ENCODE measurements at regions not wholly inside any gene's neighbourhood (a gene's known extent, or its start where the extent isn't known, plus 50 kb on each side); places are given as distances from the start of the nearest gene placed in this dataset.

DNA sequence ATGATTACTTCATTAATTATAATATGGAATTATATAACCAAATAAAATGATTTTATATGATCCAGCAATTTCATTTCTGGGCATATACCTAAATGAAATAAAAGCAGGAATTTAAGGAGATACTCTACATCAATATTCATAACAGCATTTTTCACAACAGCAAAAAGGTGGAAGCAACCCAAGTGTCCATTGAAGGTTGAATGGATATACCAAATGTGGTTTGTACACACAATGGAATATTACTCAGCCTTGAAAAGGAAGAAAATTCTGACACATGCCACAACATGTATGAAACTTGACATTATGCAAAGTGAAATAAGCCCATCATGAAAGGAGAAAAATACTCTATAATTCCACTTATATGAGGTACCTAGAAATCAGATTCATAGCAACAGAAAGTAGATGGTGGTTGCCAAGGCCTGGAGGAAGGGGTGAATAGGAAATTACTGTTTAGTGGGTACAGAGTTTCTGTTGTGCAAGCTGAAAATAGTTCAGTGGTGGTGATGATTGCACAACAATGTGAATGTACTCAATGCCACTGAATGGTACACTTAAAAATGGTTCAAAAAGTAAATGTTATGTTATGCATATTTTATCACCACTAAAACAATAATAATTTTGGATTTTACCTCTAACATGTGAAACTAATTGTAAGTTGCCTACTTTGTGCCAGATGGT, 471.5 kb downstream of the SPRY1 start:
- intact Hi-C loops (cut with micrococcal nuclease): no loop called here
- H3K27me3 ChIP-seq (ENCODE audit: control insufficient read depth in 2 of 2, insufficient read depth in 2 of 2, low read length in 2 of 2): no peaks in the 10 kb centered on the region
- ATAC-seq (no peak), DNase-seq (no peak)
- no peak overlapping the region for H3K27ac Mint-ChIP-seq
- peaks cover 0 to 6% (median 0%) of the 10 kb centered on the region in 11 donors for H3K9me3 Mint-ChIP-seq
- ChIA-PET POLR2A (interaction anchor here (0.7 kb wide), 1 partner anchor 1458 kb away, joined by 5 read pairs; no protein-coding TSS in a partner anchor), CTCF (no interaction called here)
- H3K27ac ChIP-seq (ENCODE audit: low read depth, low read length): no peak overlapping the region
- H3K9me3 ChIP-seq (ENCODE audit: control insufficient read depth in 2 of 3, low read length in 3 of 3): no peaks in the 10 kb centered on the region
- no peaks in the 10 kb centered on the region for H3K27me3 Mint-ChIP-seq
- H3K4me1 ChIP-seq (ENCODE audit: control insufficient read depth in 2 of 2, insufficient read depth in 2 of 2, low read length in 2 of 2): no peaks in the 10 kb centered on the region
- H3K36me3 ChIP-seq (ENCODE audit: control insufficient read depth in 2 of 3, insufficient read depth in 3 of 3, low read length in 3 of 3): no peaks in the 10 kb centered on the region
- H3K4me3 Mint-ChIP-seq: no peak overlapping the region
- no peaks in the 10 kb centered on the region for H3K36me3 Mint-ChIP-seq
- no peak overlapping the region for H3K4me3 ChIP-seq (ENCODE audit: low read length)
- no peaks in the 10 kb centered on the region for H3K4me1 Mint-ChIP-seq

DNA sequence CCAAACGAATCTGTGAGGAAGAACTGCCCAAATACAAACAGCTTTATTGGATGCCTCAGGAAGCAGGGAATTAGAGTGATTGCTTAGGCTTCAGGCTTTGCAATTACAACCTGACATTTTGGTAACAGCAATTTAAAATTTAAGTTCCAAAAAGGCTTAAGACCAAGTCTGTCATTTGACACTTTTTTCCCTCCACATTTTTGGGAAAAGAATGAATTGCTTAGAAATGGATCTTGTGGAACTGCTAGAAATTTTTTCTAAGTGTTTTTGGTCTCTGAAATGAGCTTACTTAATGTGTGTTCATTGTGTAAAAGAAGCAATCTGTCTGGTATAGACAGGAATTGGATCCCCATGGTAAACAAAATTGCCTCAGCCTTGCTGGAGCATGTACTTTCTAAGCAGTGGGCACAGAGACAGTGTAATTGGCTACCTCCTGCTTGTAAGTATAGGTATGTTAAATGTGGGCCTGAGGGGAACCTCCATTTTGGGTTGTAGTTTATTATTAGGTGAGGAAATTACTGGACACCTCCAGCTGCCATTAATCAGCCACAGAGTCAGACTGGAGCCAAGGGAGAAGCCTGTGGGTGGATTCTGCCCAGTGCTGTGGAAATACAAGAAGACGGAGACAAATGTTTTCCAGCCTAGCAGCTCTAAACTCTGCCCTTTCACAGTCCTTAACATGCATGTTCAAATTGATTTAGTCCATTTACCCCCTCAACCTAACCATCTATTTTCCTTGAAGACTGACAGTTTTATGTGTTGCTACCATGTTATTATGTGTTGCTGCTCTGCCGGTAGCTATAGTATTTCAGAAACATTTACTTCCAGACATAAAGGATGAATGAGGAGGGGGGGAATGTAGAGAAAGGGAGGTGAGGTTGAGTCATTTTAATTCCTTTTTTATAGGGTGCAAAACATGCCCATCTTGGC, 473.0 kb downstream of the SPRY1 start:
- ChIA-PET CTCF (no interaction called here), POLR2A (no interaction called here)
- H3K27ac ChIP-seq (ENCODE audit: low read depth, low read length): no peak overlapping the region
- H3K27me3 Mint-ChIP-seq: no peaks in the 10 kb centered on the region
- intact Hi-C loops (cut with micrococcal nuclease): no loop called here
- H3K9me3 ChIP-seq (ENCODE audit: control insufficient read depth in 2 of 3, low read length in 3 of 3): no peaks in the 10 kb centered on the region
- no peaks in the 10 kb centered on the region for H3K36me3 ChIP-seq (ENCODE audit: control insufficient read depth in 2 of 3, insufficient read depth in 3 of 3, low read length in 3 of 3)
- H3K9me3 Mint-ChIP-seq: peaks cover 0 to 6% (median 0%) of the 10 kb centered on the region in 11 donors
- ATAC-seq (no peak), DNase-seq (no peak)
- no peak overlapping the region for H3K4me3 ChIP-seq (ENCODE audit: low read length)
- no peak overlapping the region for H3K4me3 Mint-ChIP-seq
- H3K27me3 ChIP-seq (ENCODE audit: control insufficient read depth in 2 of 2, insufficient read depth in 2 of 2, low read length in 2 of 2): no peaks in the 10 kb centered on the region
- H3K4me1 Mint-ChIP-seq: no peaks in the 10 kb centered on the region
- H3K27ac Mint-ChIP-seq: no peak overlapping the region
- H3K4me1 ChIP-seq (ENCODE audit: control insufficient read depth in 2 of 2, insufficient read depth in 2 of 2, low read length in 2 of 2): no peaks in the 10 kb centered on the region
- no peaks in the 10 kb centered on the region for H3K36me3 Mint-ChIP-seq

DNA sequence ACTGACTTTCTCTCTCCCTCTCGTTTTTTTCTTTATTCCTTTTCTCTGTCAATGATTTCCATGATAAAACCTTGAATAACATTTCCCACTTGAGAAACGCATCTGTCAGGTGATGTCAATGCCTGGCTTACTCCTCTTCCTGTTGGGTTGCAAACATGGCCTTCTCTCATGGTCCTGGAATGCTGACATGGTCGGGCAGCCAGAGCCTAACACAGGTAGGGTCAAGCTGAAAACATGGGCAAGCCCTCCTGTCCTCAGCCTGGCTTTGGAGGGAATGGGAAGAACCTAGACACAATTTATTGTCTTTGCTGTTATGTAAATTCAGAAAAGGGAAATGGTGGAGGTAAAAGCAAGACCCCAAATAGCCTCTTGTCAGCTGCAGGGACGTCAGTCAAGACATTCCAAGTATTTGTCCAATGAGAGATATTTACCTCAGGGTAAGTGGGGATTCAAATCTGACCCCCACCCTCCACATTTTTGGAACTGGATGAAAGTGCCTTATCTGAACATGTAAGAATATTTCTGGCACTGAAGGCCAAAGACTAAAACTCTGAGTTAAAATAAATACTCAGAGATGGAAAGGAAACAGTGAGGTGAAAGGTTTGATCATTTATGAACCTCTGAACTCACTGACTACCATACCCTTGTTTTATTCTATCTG, 473.8 kb downstream of the SPRY1 start:
- CTCF ChIA-PET: no interaction called here
- no peaks in the 10 kb centered on the region for H3K27me3 Mint-ChIP-seq
- no peak for ATAC-seq

DNA sequence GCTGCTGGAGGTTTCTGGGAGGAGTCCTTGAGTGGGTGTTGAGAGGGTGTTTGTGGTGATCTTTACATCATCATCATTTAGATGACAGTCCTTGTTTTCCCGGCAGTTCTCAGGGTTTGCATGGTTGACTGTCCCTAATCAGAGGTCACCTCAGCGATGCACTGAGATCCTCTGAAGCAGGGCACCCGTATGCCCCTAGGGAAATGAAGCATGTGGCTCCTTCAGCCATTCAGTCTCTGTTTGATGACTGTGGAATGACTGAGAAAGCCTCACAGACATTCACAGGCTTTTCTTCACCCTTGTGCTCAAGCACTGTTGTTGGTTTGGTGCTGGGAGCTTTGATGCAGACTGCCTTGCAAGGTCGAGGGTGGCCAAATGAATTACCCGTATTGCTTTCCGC, 474.7 kb downstream of the SPRY1 start:
- Histone ChIP-seq H3K9me3 (ENCODE audit: control insufficient read depth in 2 of 3, low read length in 3 of 3) (no peaks in the 10 kb centered on the region), H3K4me3 (ENCODE audit: low read length) (no peak overlapping the region), H3K4me1 (ENCODE audit: control insufficient read depth in 2 of 2, insufficient read depth in 2 of 2, low read length in 2 of 2) (no peaks in the 10 kb centered on the region), H3K36me3 (ENCODE audit: control insufficient read depth in 2 of 3, insufficient read depth in 3 of 3, low read length in 3 of 3) (no peaks in the 10 kb centered on the region), H3K27me3 (ENCODE audit: control insufficient read depth in 2 of 2, insufficient read depth in 2 of 2, low read length in 2 of 2) (no peaks in the 10 kb centered on the region), H3K27ac (ENCODE audit: low read depth, low read length) (no peak overlapping the region)
- no peak for DNase-seq
- Mint-ChIP-seq H3K9me3 (peaks cover 0 to 6% (median 0%) of the 10 kb centered on the region in 11 donors), H3K36me3 (no peaks in the 10 kb centered on the region), H3K27me3 (peaks cover 0 to 2% (median 0%) of the 10 kb centered on the region in 5 donors), H3K4me3 (no peak overlapping the region), H3K27ac (no peak overlapping the region), H3K4me1 (no peaks in the 10 kb centered on the region)
- POLR2A ChIA-PET: no interaction called here
- ATAC-seq: no peak
- CTCF ChIA-PET: no interaction called here
- intact Hi-C loops (cut with micrococcal nuclease): no loop called here

More for the DNA sequence above, 473.8 kb downstream of the SPRY1 start:
- Histone ChIP-seq H3K27me3 (ENCODE audit: control insufficient read depth in 2 of 2, insufficient read depth in 2 of 2, low read length in 2 of 2) (no peaks in the 10 kb centered on the region), H3K4me1 (ENCODE audit: control insufficient read depth in 2 of 2, insufficient read depth in 2 of 2, low read length in 2 of 2) (no peaks in the 10 kb centered on the region), H3K27ac (ENCODE audit: low read depth, low read length) (no peak overlapping the region), H3K9me3 (ENCODE audit: control insufficient read depth in 2 of 3, low read length in 3 of 3) (no peaks in the 10 kb centered on the region), H3K4me3 (ENCODE audit: low read length) (no peak overlapping the region), H3K36me3 (ENCODE audit: control insufficient read depth in 2 of 3, insufficient read depth in 3 of 3, low read length in 3 of 3) (no peaks in the 10 kb centered on the region)
- H3K4me1 Mint-ChIP-seq: no peaks in the 10 kb centered on the region
- H3K27ac Mint-ChIP-seq: no peak overlapping the region
- intact Hi-C loops (cut with micrococcal nuclease): no loop called here
- no peaks in the 10 kb centered on the region for H3K36me3 Mint-ChIP-seq
- H3K9me3 Mint-ChIP-seq: peaks cover 0 to 6% (median 0%) of the 10 kb centered on the region in 11 donors
- H3K4me3 Mint-ChIP-seq: no peak overlapping the region
- DNase-seq: no peak
- POLR2A ChIA-PET: no interaction called here

DNA sequence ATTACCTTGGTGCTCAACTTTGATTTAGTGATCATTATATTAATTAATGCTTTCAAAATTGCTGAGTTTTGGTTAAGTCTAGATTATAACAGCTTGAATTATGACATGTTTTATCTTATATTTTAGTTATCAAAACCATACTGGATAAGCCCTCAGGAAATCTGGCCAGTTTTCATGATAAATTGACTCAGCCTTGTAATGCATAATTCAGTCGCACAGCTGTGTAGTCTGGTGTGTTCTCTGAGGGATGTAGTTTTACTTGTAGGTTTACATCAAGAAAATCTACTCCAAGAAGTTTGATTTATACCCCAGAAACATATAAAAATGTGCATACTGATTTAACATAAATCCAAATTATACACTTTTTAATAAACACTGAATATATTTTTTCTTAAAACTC, 477.5 kb downstream of the SPRY1 start:
- Histone ChIP-seq H3K27ac (ENCODE audit: low read depth, low read length) (no peak overlapping the region), H3K4me3 (ENCODE audit: low read length) (no peak overlapping the region), H3K27me3 (ENCODE audit: control insufficient read depth in 2 of 2, insufficient read depth in 2 of 2, low read length in 2 of 2) (no peaks in the 10 kb centered on the region), H3K36me3 (ENCODE audit: control insufficient read depth in 2 of 3, insufficient read depth in 3 of 3, low read length in 3 of 3) (no peaks in the 10 kb centered on the region), H3K9me3 (ENCODE audit: control insufficient read depth in 2 of 3, low read length in 3 of 3) (no peaks in the 10 kb centered on the region), H3K4me1 (ENCODE audit: control insufficient read depth in 2 of 2, insufficient read depth in 2 of 2, low read length in 2 of 2) (no peaks in the 10 kb centered on the region)
- no peak overlapping the region for H3K27ac Mint-ChIP-seq
- ChIA-PET POLR2A (no interaction called here), CTCF (no interaction called here)
- H3K27me3 Mint-ChIP-seq: peaks cover 0 to 7% (median 0%) of the 10 kb centered on the region in 5 donors
- no peaks in the 10 kb centered on the region for H3K36me3 Mint-ChIP-seq
- H3K4me3 Mint-ChIP-seq: no peak overlapping the region
- H3K4me1 Mint-ChIP-seq: no peaks in the 10 kb centered on the region
- H3K9me3 Mint-ChIP-seq: peaks cover 0 to 5% (median 0%) of the 10 kb centered on the region in 11 donors
- DNase-seq (no peak), ATAC-seq (no peak)
- intact Hi-C loops (cut with micrococcal nuclease): no loop called here

DNA sequence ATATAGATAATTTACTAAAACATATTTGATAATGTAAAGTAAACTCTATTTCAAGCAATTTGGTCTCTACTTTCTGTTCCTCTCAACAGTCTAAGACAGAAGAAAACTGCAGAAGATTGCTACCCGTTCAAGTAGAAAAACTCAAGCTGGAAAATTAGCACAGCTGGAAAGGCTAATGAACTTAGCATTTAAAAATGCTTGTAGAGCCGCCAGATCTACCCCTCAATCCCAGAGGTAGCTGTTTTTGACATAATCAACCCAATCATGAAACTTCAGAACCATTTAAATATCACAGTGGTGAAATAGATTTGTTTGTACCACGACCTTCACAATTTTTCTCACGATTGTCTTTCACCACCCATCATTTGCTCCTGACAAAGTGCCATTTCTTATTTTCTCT, 479.5 kb downstream of the SPRY1 start:
- ATAC-seq (no peak), DNase-seq (no peak)
- Mint-ChIP-seq H3K4me3 (no peak overlapping the region), H3K9me3 (peaks cover 0 to 7% (median 0%) of the 10 kb centered on the region in 11 donors), H3K4me1 (no peaks in the 10 kb centered on the region), H3K36me3 (no peaks in the 10 kb centered on the region), H3K27me3 (peaks cover 0 to 7% (median 0%) of the 10 kb centered on the region in 5 donors), H3K27ac (no peak overlapping the region)
- Histone ChIP-seq H3K36me3 (ENCODE audit: control insufficient read depth in 2 of 3, insufficient read depth in 3 of 3, low read length in 3 of 3) (no peaks in the 10 kb centered on the region), H3K27me3 (ENCODE audit: control insufficient read depth in 2 of 2, insufficient read depth in 2 of 2, low read length in 2 of 2) (no peaks in the 10 kb centered on the region), H3K4me1 (ENCODE audit: control insufficient read depth in 2 of 2, insufficient read depth in 2 of 2, low read length in 2 of 2) (no peaks in the 10 kb centered on the region), H3K4me3 (ENCODE audit: low read length) (no peak overlapping the region), H3K9me3 (ENCODE audit: control insufficient read depth in 2 of 3, low read length in 3 of 3) (no peaks in the 10 kb centered on the region), H3K27ac (ENCODE audit: low read depth, low read length) (no peak overlapping the region)
- ChIA-PET CTCF (no interaction called here), POLR2A (no interaction called here)
- intact Hi-C loops (cut with micrococcal nuclease): no loop called here

Measured in naive thymus-derived CD4-positive, alpha-beta T cell (primary cell).